COLO829 (cell line): ENCODE measurements at regions not wholly inside any gene's neighbourhood (a gene's known extent, or its start where the extent isn't known, plus 50 kb on each side); places are given as distances from the start of the nearest gene placed in this dataset.

ENCODE experiments used
- DNase-seq: peaks from one replicate; pipeline ENCODE4 v3.0.0; 2012; ENCODE audit warnings: low spot score

DNA sequence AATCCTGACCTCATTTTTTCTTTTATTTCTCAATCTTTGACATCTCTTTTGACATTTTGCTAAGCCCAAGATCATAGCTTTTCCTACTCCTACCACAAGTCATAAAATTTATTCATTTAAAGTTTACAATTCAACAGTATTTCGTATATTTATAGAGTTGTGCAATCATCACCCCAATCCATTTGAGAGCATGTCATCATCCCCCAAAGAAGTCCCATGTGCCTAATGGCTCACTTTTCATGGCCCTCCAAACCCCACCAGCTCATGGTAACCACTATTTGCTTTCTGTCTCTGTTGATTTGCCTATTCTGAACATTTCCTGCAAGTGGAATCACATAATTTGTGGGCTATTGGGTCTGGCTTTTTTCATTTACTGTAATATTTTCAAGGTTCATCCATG is 52.5 kb upstream of the GLI3 start:
- no peak for DNase-seq
